Activated T-cell treated with anti-CD3 and anti-CD28 coated beads, Interleukin-2, amount 50 U/mL, for 24 hours (primary cell): ENCODE measurements at regions not wholly inside any gene's neighbourhood (a gene's known extent, or its start where the extent isn't known, plus 50 kb on each side); places are given as distances from the start of the nearest gene placed in this dataset.

Experiments used
- DNase-seq: peaks from one replicate; pipeline ENCODE4 v3.0.0-alpha.2; 2020
- H3K27ac Mint-ChIP-seq: 2 replicates; pipeline ENCODE4 v1.8.0; 2020; ENCODE audit warnings: mild to moderate bottlenecking, mixed read lengths
- H3K27me3 Mint-ChIP-seq: 2 replicates; pipeline ENCODE4 v1.8.0; 2020; ENCODE audit warnings: mixed read lengths
- H3K36me3 Mint-ChIP-seq: 2 replicates; pipeline ENCODE4 v1.8.0; 2020; ENCODE audit warnings: low read depth, mixed read lengths
- H3K4me1 Mint-ChIP-seq: 2 replicates; pipeline ENCODE4 v1.8.0; 2020; ENCODE audit warnings: low read depth, mixed read lengths
- H3K4me3 Mint-ChIP-seq: 2 replicates; pipeline ENCODE4 v1.8.0; 2020; ENCODE audit warnings: mild to moderate bottlenecking, moderate library complexity, mixed read lengths
- H3K9me3 Mint-ChIP-seq: 2 replicates; pipeline ENCODE4 v1.8.0; 2020; ENCODE audit warnings: mixed read lengths

DNA sequence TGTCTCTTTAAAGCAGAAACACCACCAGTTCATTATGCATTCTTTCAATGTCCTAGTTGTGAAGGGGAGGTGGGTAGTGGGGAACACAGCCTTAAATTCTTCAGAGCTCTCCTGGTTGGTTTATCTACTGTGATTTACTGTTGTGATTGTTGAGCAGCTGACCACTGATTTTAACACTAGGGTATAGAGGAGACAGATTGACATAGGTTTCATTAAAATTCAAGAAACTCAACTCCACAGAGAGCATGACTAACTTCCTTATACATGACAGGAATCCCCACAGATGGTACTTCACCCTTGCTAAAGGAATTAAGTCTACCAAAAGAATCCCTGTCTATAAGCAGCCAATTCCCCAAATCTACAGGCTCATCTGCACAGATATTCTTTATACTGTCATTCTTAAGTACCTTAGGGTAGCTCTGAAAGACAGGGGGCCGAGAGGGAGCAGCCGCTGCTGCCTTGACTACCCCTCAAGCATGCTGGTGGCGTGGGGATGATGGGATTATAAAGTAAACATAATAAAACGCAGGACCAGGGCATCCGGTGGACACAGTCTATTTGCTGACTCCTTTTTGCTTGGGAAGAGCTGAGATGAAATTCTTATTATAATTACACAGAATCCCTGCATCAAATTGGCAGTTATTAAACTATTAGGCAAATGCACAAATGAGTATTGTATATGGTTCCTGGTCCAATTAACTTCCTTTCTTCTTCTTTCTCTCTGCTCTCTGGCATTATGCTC is 1377.6 kb upstream of the PIK3C3 start:
- no peak for DNase-seq
- Mint-ChIP-seq H3K27me3 (no peaks in the 10 kb centered on the region), H3K36me3 (no peaks in the 10 kb centered on the region), H3K4me3 (no peak overlapping the region), H3K27ac (no peak overlapping the region), H3K9me3 (peaks cover 6% of the 10 kb centered on the region), H3K4me1 (no peaks in the 10 kb centered on the region)

GRCh38 chr18:40576507-40577115 is 1378.4 kb upstream of the PIK3C3 start:
- no peaks in the 10 kb centered on the region for H3K36me3 Mint-ChIP-seq
- no peaks in the 10 kb centered on the region for H3K4me1 Mint-ChIP-seq
- no peak for DNase-seq
- peaks cover 6% of the 10 kb centered on the region for H3K9me3 Mint-ChIP-seq
- no peak overlapping the region for H3K4me3 Mint-ChIP-seq
- H3K27me3 Mint-ChIP-seq: no peaks in the 10 kb centered on the region
- H3K27ac Mint-ChIP-seq: no peak overlapping the region

- Mint-ChIP-seq H3K36me3 (no peaks in the 10 kb centered on the region), H3K27ac (no peak overlapping the region), H3K9me3 (peaks cover 10% of the 10 kb centered on the region), H3K27me3 (no peaks in the 10 kb centered on the region), H3K4me3 (no peak overlapping the region), H3K4me1 (no peaks in the 10 kb centered on the region)
- DNase-seq: no peak
Measured at GRCh38 chr18:40570615-40571014, 1384.4 kb upstream of the PIK3C3 start.

GRCh38 chr18:40569605-40570004 is 1385.4 kb upstream of the PIK3C3 start:
- no peaks in the 10 kb centered on the region for H3K36me3 Mint-ChIP-seq
- H3K4me1 Mint-ChIP-seq: no peaks in the 10 kb centered on the region
- H3K27ac Mint-ChIP-seq: no peak overlapping the region
- no peak overlapping the region for H3K4me3 Mint-ChIP-seq
- no peaks in the 10 kb centered on the region for H3K27me3 Mint-ChIP-seq
- H3K9me3 Mint-ChIP-seq: peaks cover 10% of the 10 kb centered on the region
- DNase-seq: no peak

DNA sequence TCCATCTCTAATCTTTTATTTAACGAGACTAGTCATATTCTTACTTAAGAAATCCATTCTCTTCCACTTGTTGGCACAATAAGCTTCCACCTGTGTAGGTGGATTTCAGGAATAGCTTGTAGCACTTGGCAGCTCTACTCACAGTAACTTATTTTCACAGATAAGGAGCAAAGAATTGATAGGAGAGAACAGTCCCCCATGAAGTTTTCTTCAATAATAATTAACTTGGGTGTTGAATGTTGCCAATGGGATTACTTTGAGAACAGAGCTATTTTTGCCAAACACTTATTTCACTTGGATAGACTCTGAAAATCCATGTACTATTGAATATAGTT is 1388.6 kb upstream of the PIK3C3 start:
- Mint-ChIP-seq H3K27ac (no peak overlapping the region), H3K4me1 (no peaks in the 10 kb centered on the region), H3K9me3 (peaks cover 5% of the 10 kb centered on the region), H3K27me3 (no peaks in the 10 kb centered on the region), H3K36me3 (no peaks in the 10 kb centered on the region), H3K4me3 (no peak overlapping the region)
- no peak for DNase-seq

- Mint-ChIP-seq H3K36me3 (no peaks in the 10 kb centered on the region), H3K27ac (no peak overlapping the region), H3K4me3 (no peak overlapping the region), H3K9me3 (peaks cover 3% of the 10 kb centered on the region), H3K4me1 (no peaks in the 10 kb centered on the region), H3K27me3 (no peaks in the 10 kb centered on the region)
- DNase-seq: no peak
Measured at GRCh38 chr18:40565805-40566509, 1389.1 kb upstream of the PIK3C3 start.

DNA sequence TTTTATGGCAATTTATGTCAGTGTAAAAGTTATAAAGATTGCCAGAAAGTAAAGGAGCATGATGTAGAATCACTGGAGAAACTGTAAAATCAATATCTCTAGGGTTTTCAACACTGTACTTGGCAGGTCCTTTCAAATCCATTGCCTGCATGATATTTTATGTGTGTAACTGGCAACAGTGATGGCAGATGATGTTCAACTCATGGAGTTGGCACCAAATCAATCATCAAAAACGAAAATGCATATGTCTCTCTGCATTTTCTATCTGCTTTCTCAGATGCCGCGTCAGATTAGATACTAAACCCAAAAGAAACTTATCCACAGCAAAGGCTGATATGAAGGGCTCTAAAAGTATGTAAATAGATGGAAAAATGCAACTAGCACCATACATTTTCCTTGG is 1395.5 kb upstream of the PIK3C3 start:
- Mint-ChIP-seq H3K27me3 (no peaks in the 10 kb centered on the region), H3K4me3 (no peak overlapping the region), H3K36me3 (no peaks in the 10 kb centered on the region), H3K27ac (no peak overlapping the region), H3K9me3 (peaks cover 10% of the 10 kb centered on the region), H3K4me1 (no peaks in the 10 kb centered on the region)
- DNase-seq: no peak

GRCh38 chr18:40558706-40559392 is 1396.2 kb upstream of the PIK3C3 start:
- Mint-ChIP-seq H3K36me3 (no peaks in the 10 kb centered on the region), H3K27ac (no peak overlapping the region), H3K4me3 (no peak overlapping the region), H3K4me1 (no peaks in the 10 kb centered on the region), H3K9me3 (peaks cover 10% of the 10 kb centered on the region), H3K27me3 (no peaks in the 10 kb centered on the region)
- no peak for DNase-seq

DNA sequence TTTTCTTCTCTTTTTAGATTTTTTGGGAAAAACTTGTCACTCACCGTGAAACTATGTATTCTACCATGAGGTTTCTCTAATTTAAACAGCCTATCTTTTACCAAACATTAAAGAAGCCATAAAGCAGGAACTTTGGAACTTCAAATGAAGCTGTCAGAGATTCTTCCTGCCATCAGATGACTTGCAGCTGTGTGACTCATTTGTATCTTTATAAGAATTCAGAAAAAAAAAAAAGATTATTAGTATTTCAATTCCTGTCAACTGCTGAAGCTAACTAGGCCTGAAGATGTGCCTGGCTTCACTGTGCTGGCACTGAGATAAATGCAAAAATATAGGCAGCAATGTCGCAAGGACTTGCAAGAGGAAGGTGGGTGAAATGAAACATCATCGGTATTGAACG is 1399.1 kb upstream of the PIK3C3 start:
- DNase-seq: no peak
- Mint-ChIP-seq H3K4me3 (no peak overlapping the region), H3K27ac (no peak overlapping the region), H3K9me3 (peaks cover 18% of the 10 kb centered on the region), H3K36me3 (no peaks in the 10 kb centered on the region), H3K4me1 (no peaks in the 10 kb centered on the region), H3K27me3 (no peaks in the 10 kb centered on the region)

DNA sequence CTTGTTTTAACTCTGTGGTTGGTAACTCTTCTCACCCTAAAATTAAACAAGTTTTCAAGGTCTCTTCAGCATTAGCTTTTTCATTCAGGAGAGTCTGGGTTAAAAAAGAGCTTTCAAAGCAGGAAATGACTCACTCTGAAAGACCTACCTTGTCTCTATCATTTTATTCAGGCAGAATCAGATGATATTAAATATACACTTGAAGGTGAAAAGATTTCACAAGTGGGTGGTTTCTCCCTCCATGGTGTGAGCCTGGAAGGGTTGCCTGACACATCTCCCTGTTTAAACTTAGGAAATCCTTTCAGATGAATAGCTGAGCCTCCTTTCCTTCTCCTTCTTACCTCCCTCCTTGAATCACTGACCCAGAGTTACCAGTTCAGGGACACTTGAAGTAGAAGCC is 1402.0 kb upstream of the PIK3C3 start:
- H3K9me3 Mint-ChIP-seq: peaks cover 22% of the 10 kb centered on the region
- H3K4me1 Mint-ChIP-seq: no peaks in the 10 kb centered on the region
- DNase-seq: no peak
- no peaks in the 10 kb centered on the region for H3K27me3 Mint-ChIP-seq
- H3K4me3 Mint-ChIP-seq: no peak overlapping the region
- no peak overlapping the region for H3K27ac Mint-ChIP-seq
- no peaks in the 10 kb centered on the region for H3K36me3 Mint-ChIP-seq

DNA sequence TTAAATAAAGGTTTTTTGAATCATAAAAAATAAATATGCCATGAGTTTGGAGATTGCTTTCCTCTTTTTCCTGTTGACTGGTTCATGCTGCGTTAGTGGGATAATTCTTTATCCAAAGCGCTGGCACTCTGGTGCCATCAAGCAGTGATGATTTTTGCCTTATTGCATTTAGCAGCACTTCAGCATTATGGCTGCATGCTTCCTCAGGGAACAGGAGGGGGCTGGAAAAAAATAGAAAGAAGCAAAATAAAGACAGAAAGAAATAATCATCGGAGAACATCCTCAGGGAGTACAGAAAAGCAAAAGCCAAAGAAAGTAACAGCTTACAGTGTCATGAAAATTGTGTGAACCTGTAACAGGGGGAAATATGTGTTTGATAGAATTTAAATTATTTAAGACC is 1408.2 kb upstream of the PIK3C3 start:
- Mint-ChIP-seq H3K9me3 (peaks cover 23% of the 10 kb centered on the region), H3K27me3 (no peaks in the 10 kb centered on the region), H3K36me3 (no peaks in the 10 kb centered on the region), H3K4me3 (no peak overlapping the region), H3K4me1 (no peaks in the 10 kb centered on the region), H3K27ac (no peak overlapping the region)
- no peak for DNase-seq

DNA sequence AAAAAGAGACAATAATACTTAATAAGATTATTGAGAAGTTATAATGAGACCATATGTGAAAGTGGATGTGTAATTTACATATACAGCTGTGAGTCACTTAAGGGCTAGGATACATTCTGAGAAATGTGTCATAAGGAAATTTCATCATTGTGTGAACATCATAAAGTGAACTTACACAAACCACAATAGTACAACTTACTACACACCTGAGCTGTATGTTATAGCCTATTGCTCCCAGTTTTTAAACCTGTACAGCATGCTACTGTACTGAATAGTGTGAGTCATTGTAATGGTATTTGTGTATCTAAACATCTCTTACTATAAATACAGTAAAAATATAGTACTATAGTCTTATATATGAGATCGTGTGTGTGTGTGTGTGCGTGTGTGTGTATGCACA is 1420.3 kb upstream of the PIK3C3 start:
- Mint-ChIP-seq H3K36me3 (no peaks in the 10 kb centered on the region), H3K9me3 (peaks cover 9% of the 10 kb centered on the region), H3K4me1 (no peaks in the 10 kb centered on the region), H3K27ac (no peak overlapping the region), H3K27me3 (no peaks in the 10 kb centered on the region), H3K4me3 (no peak overlapping the region)
- DNase-seq: no peak

GRCh38 chr18:40532046-40532445 is 1423.0 kb upstream of the PIK3C3 start:
- Mint-ChIP-seq H3K27ac (no peak overlapping the region), H3K9me3 (peaks cover 6% of the 10 kb centered on the region), H3K4me3 (no peak overlapping the region), H3K4me1 (no peaks in the 10 kb centered on the region), H3K27me3 (no peaks in the 10 kb centered on the region), H3K36me3 (no peaks in the 10 kb centered on the region)
- DNase-seq: no peak

GRCh38 chr18:40531051-40531450 is 1424.0 kb upstream of the PIK3C3 start:
- Mint-ChIP-seq H3K4me3 (no peak overlapping the region), H3K9me3 (peaks cover 6% of the 10 kb centered on the region), H3K27ac (no peak overlapping the region), H3K36me3 (no peaks in the 10 kb centered on the region), H3K27me3 (no peaks in the 10 kb centered on the region), H3K4me1 (no peaks in the 10 kb centered on the region)
- no peak for DNase-seq

DNA sequence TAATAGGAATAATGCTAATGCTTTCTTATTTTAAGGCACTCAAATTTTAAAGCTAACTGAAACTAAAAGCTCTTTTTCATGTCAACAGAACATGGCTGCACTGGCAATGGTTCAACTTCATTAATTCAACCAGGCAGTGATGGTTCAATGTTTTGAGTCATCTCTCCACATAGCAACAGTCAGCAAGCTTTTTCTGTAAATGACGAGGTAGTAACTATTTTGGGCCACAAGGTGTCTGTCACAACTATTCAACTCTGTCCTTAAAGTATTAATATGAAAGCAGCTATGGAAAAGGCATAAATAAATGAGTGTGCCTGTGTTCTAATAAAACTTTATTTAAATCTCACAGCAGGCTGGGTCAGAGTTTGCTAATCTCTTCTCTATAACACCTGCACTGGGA is 1425.6 kb upstream of the PIK3C3 start:
- no peak overlapping the region for H3K27ac Mint-ChIP-seq
- H3K4me3 Mint-ChIP-seq: no peak overlapping the region
- no peaks in the 10 kb centered on the region for H3K27me3 Mint-ChIP-seq
- no peaks in the 10 kb centered on the region for H3K36me3 Mint-ChIP-seq
- H3K9me3 Mint-ChIP-seq: peaks cover 6% of the 10 kb centered on the region
- DNase-seq: no peak
- no peaks in the 10 kb centered on the region for H3K4me1 Mint-ChIP-seq
